Transverse colon (tissue), 4 donors: ENCODE measurements at regions not wholly inside any gene's neighbourhood (a gene's known extent, or its start where the extent isn't known, plus 50 kb on each side); places are given as distances from the start of the nearest gene placed in this dataset.

Source experiments
- DNase-seq: peaks from one replicate; pipeline ENCODE4 v3.0.0-alpha.2; 2019
- H3K27ac ChIP-seq, 4 donors: fragments of 200-600 bp; sonication (generic); 2 replicates each; pipeline ENCODE4 v1.5.1; 2016 to 2018; ENCODE audit warnings: inconsistent platforms in 4 of 4
- H3K27me3 ChIP-seq: fragments of 200-600 bp; sonication (generic); 2 replicates; pipeline ENCODE4 v1.5.1; 2017; ENCODE audit warnings: inconsistent platforms
- H3K36me3 ChIP-seq, 4 donors: fragments of 200-600 bp; sonication (generic); 2 replicates each; pipeline ENCODE4 v1.5.1; 2017 to 2019; ENCODE audit warnings: inconsistent platforms in 4 of 4
- H3K4me1 ChIP-seq, 4 donors: fragments of 200-600 bp; sonication (generic); 2 replicates each; pipeline ENCODE4 v1.5.1; 2017 to 2020; ENCODE audit warnings: inconsistent platforms in 4 of 4
- H3K4me3 ChIP-seq, 4 donors: fragments of 200-600 bp; sonication (generic); 1 replicate in 1 of 4; 2 replicates in 3 of 4; pipeline versions ENCODE4 v1.5.1 to v1.6.1; 2017 to 2019; ENCODE audit warnings: inconsistent platforms in 4 of 4
- H3K9me3 ChIP-seq, 2 donors: fragments of 200-600 bp; sonication (generic); 2 replicates each; pipeline ENCODE4 v1.5.1; 2017 to 2019; ENCODE audit warnings: inconsistent platforms in 2 of 2
- CTCF ChIP-seq, 5 experiments: fragments of 200-600 bp in 3 of 5; fragments of 450-650 bp in 2 of 5; sonication (generic) in 3 of 5; IDR thresholded peaks; 1 replicate in 2 of 5; 2 replicates in 3 of 5; pipeline ENCODE4 v1.5.1; 2016 to 2017; ENCODE audit warnings: antibody characterized with exemption in 5 of 5, inconsistent platforms in 3 of 5, mild to moderate bottlenecking in 2 of 5, moderate library complexity in 1 of 5
- EP300 ChIP-seq: sonication (generic); formaldehyde crosslinking; IDR thresholded peaks from one replicate; pipeline ENCODE4 v1.6.1; 2017; ENCODE audit warnings: antibody characterized with exemption, low read depth
- POLR2A ChIP-seq: fragments of 450-650 bp; IDR thresholded peaks from one replicate; pipeline ENCODE4 v1.6.1; 2016; ENCODE audit warnings: antibody characterized with exemption, mild to moderate bottlenecking, moderate library complexity
- POLR2AphosphoS5 ChIP-seq, 3 donors: sonication (generic); formaldehyde crosslinking; IDR thresholded peaks; one replicate each; pipeline ENCODE4 v1.6.1; 2016; ENCODE audit warnings: antibody characterized with exemption in 3 of 3
- WGBS, 2 donors: methylation state at CpG; one replicate each; pipeline ENCODE4 v1.1.5; 2018; ENCODE audit warnings: low coverage in 1 of 2; 5-methylcytosine and 5-hydroxymethylcytosine counted together
- in situ Hi-C, 4 donors: fragments of 200-750 bp; cut with MboI; loops; one replicate each; pipeline versions ENCODE4 v1.15.0 to v1.15.1; 2017; ENCODE audit warnings: low sequenced_read_pairs in 3 of 4, low pct_ligation_motif_present in 1 of 4, low pct_unique_long_range_greater_than_20kb in 1 of 4
- intact Hi-C: fragments of 100-400 bp; cut with DNase I; formaldehyde crosslinking; loops from one replicate; pipeline ENCODE4 v1.15.1; 2023; ENCODE audit warnings: low total_unique reads

- TF ChIP-seq CTCF (IDR thresholded peaks at IDR 0.05), result no peak
- TF ChIP-seq EP300, result no peak
- no peak for TF ChIP-seq POLR2A
- no peak for TF ChIP-seq POLR2AphosphoS5 (IDR thresholded peaks at IDR 0.05)
- H3K9me3 ChIP-seq, result no peaks in the 10 kb centered on the region
- H3K4me1 ChIP-seq, result no peaks in the 10 kb centered on the region
- no peak overlapping the region for H3K4me3 ChIP-seq
- intact Hi-C loops (no loop called here), in situ Hi-C loops (no loop called here)
- DNase-seq, result no peak
- H3K27me3 ChIP-seq, result peaks cover 37% of the 10 kb centered on the region
- no peak overlapping the region for H3K27ac ChIP-seq
- H3K36me3 ChIP-seq, result no peaks in the 10 kb centered on the region
- 28 to 100% methylated on average over 1 to 4 of the region's 4 CpGs for WGBS, 2 donors
Measured at GRCh38 chr22:26952004-26952403, 294.6 kb downstream of the MIAT start.

GRCh38 chr22:26952451-26953011 lies 295.1 kb downstream of the MIAT start:
- H3K9me3 ChIP-seq, result no peaks in the 10 kb centered on the region
- in situ Hi-C loops, result no loop called here
- H3K27ac ChIP-seq, result no peak overlapping the region
- peaks cover 37% of the 10 kb centered on the region for H3K27me3 ChIP-seq
- no peak for TF ChIP-seq CTCF (IDR thresholded peaks at IDR 0.05)
- no peak for TF ChIP-seq POLR2AphosphoS5 (IDR thresholded peaks at IDR 0.05)
- no peak for TF ChIP-seq POLR2A
- TF ChIP-seq EP300, result no peak
- whole genome bisulfite sequencing, 2 donors, result 36% methylated on average over 15 of the region's 15 CpGs; no CpG with 5 or more reads in 1 of the 2 donors
- intact Hi-C loops, result no loop called here
- H3K4me1 ChIP-seq, result no peaks in the 10 kb centered on the region
- DNase-seq, result no peak
- no peak overlapping the region for H3K4me3 ChIP-seq
- H3K36me3 ChIP-seq, result no peaks in the 10 kb centered on the region

GRCh38 chr22:26953012-26953883 lies 295.9 kb downstream of the MIAT start:
- DNase-seq, result no peak
- in situ Hi-C loops, result no loop called here
- Histone ChIP-seq H3K36me3 (no peaks in the 10 kb centered on the region), H3K27me3 (peaks cover 37% of the 10 kb centered on the region), H3K4me3 (no peak overlapping the region), H3K9me3 (no peaks in the 10 kb centered on the region), H3K27ac (no peak overlapping the region), H3K4me1 (no peaks in the 10 kb centered on the region)
- 41 to 65% methylated on average over 4 to 17 of the region's 17 CpGs for WGBS, 2 donors
- intact Hi-C loops, result no loop called here
- no peak for TF ChIP-seq POLR2AphosphoS5 (IDR thresholded peaks at IDR 0.05)
- no peak for TF ChIP-seq CTCF (IDR thresholded peaks at IDR 0.05)
- TF ChIP-seq EP300, result no peak
- no peak for TF ChIP-seq POLR2A

GRCh38 chr22:26956371-26956770 lies 299.0 kb downstream of the MIAT start:
- H3K27ac ChIP-seq, result no peak overlapping the region
- H3K36me3 ChIP-seq, result no peaks in the 10 kb centered on the region
- no peaks in the 10 kb centered on the region for H3K9me3 ChIP-seq
- peaks cover 42% of the 10 kb centered on the region for H3K27me3 ChIP-seq
- intact Hi-C loops, result no loop called here
- in situ Hi-C loops, result no loop called here
- H3K4me1 ChIP-seq, result no peaks in the 10 kb centered on the region
- 36 to 40% methylated on average over 4 of the region's 4 CpGs for WGBS, 2 donors
- TF ChIP-seq EP300 (no peak), POLR2AphosphoS5 (IDR thresholded peaks at IDR 0.05) (no peak), CTCF (IDR thresholded peaks at IDR 0.05) (no peak), POLR2A (no peak)
- no peak for DNase-seq
- H3K4me3 ChIP-seq, result no peak overlapping the region
